NCI-H1436 (cell line): ENCODE measurements at regions not wholly inside any gene's neighbourhood (a gene's known extent, or its start where the extent isn't known, plus 50 kb on each side); places are given as distances from the start of the nearest gene placed in this dataset.
"Not testable (repeated sequence)": the region's sequence is repeated elsewhere in the genome, so short reads cannot be mapped to it uniquely, and the experiment has no call there.

Source experiments
- DNase-seq: peaks from one replicate; lab custom pipeline; 2025; lab: John Stamatoyannopoulos, UW

DNA sequence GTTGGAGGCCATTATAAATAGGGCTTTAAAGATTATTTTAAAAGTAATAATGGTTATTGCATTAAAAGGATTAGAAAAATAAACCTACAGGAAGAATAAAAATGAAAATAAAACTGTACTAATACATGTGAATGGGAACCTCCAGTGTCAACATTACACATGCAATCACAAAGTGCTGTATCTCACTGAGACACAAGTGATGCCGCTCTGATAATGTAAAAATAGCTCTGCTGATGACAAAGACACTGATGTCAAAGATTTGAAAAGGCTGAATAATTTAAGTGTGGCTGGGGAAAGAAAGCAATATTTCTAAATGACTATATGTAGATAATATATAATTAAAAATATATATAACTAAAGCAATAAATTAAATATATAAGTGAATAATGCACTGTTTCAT, 129.1 kb upstream of the RAP2B start:
- no peak for DNase-seq

DNA sequence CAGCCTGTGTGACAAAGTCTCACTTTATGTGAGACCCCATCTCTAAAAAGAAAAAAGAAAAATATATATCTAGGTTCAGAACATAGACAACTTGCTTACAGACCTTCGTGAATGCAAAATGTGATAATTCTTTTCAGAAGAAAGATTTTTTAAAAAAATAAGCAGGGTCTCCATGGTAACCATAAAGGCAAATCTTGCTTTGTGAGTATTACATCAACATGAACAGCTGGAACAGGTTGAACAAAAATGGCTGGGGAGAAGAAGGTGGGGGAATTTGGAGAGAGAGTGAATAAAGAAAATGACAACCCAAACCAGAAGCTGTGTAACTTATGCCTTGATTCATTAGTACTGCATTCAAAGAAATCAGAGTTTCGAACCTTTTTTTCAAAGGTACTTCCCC, 125.2 kb upstream of the RAP2B start:
- no peak for DNase-seq

- DNase-seq: no peak
Measured at GRCh38 chr3:153038367-153038766, 123.7 kb upstream of the RAP2B start.

- DNase-seq: no peak
Measured at GRCh38 chr3:153038779-153039178, 123.2 kb upstream of the RAP2B start.

DNA sequence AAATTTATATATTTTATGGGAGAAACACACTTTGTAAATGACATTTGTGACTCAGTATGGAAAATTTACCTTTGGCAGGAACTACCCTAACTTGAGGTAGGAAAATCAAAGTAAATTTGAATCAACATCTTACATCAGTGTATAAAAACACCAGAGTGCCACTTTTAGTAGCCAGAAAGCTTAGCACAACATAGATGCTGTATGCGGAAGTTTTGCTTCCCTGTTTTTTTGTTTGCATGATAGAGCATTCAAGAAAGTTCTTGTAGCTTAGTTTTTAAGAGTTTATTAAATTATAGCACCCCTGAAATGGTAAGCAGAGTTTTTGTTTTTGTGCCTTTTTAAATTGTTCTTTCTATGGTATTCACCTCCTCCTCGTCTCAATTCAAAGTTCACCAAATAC, 120.8 kb upstream of the RAP2B start:
- DNase-seq: no peak

- DNase-seq: no peak
Measured at GRCh38 chr3:153042088-153042487, 119.9 kb upstream of the RAP2B start.

GRCh38 chr3:153043729-153044328, 118.2 kb upstream of the RAP2B start:
- no peak for DNase-seq

- no peak for DNase-seq
Measured at GRCh38 chr3:153045150-153045549, 116.9 kb upstream of the RAP2B start.

DNA sequence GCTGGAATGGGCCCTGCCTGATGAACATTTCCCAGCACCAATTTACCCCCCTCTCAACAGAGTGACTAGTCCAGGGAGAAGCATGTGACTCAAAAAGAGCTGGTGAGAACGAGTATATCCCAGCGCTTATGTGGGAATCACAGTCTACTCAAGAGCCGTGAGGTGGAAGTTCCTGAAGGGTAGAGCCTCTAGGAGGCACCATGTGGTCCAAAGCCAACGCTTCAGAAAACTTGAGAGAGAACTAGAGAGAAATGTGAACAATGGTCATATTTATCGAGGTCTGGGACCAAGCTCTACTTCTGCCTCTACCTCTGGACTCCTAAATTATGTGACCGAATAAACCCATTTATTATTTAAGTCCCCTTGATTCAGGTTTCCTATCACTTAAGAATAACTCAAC, 111.0 kb upstream of the RAP2B start:
- DNase-seq: no peak

DNA sequence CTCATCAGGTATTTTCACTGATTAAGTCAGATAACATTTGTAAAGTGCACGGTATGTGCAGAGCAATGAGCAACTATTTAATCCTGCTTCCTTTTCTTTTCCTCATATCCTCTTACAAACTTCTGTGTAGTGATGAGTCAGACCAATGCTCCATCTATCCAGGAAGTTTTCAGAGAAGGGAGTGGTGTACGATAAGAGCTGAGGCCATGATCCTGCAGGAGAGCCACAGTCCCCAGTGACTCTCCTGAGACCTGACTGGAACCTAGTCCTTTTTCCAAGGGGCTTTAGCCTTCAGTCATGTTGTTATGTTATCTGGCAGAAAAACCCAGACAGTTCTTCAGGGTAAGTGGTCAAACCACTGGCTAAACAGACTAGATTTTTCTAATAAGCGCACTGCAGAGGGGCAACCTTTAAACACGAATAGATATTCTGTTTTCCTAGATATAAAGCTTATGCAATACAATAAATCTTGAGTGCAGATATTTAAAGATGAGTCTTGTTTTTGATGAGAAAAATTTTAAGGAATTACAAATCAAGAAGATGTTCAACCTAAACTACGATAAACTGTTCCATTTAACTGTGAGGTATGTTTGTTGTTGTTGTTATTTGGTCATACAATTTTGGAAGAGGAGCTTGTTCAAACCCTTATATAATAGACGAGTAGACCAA, 110.5 kb upstream of the RAP2B start:
- DNase-seq: no peak

GRCh38 chr3:153052096-153052460, 109.9 kb upstream of the RAP2B start:
- no peak for DNase-seq

DNA sequence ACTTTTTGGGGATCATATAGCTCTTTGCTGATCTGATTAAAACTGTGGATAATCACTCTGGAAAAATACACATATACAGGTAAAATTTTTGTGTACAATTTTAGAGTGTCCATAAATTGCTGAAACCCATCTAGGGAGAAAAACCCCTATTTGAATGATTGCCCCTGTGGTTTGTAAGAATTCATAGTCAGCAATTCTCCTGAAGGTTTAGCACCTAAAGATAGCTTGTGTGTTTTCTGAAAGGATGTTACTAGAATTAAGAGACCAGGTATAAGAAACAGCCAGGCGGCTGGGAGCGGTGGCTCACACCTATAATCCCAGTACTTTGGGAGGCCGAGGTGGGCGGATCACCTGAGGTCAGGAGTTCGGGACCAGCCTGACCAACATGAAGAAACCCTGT, 106.8 kb upstream of the RAP2B start:
- DNase-seq: no peak

DNA sequence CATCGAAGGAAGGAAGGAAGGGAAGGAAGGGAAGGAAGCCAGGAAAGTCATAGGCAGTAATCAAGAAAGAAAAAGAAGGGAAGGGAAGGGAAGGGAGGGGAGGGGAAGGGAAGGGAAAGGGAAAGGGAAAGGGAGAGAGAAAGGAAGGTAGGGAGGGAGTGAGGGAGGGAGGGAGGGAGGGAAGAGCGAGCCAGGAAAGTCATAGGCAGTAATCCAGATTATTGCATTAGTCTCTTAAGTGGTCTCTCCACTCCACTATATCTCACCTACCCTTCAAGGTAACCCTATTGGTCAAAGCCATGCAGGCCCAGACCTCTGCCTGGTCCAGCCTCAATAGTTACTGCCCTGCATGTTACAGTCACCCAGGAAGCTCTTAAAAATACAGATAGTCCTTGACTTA, 106.2 kb upstream of the RAP2B start:
- no peak for DNase-seq

- DNase-seq: not testable (repeated sequence)
Measured at GRCh38 chr3:153058031-153058688, 103.9 kb upstream of the RAP2B start.

GRCh38 chr3:153060346-153060745, 101.7 kb upstream of the RAP2B start:
- no peak for DNase-seq

DNA sequence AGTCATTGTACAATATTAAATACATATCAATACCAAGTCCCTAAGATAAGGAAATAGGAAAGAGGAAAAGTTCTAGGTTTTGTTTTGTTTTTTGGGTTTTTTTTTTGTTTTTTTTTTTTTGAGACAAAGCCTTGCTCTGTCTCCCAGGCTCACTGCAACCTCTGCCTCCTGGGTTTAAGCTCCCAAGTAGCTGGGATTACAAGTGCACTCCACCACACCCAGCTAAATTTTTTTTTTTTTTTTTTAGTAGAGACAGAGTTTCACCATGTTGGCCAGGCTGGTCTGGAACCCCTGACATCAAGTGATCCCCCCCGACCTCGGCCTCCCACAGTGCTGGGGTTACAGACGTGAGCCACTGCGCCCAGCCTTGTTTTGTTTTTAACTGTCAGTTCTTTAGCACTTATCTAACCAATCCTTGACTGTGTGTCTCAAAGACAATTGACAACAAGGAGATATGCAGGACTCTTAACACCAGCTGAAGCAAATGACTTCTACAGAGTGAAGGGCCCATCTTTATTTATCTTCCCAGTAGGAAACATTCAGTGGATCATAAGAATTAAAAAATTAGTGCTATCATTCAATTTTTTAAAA, 100.0 kb upstream of the RAP2B start:
- DNase-seq: no peak

DNA sequence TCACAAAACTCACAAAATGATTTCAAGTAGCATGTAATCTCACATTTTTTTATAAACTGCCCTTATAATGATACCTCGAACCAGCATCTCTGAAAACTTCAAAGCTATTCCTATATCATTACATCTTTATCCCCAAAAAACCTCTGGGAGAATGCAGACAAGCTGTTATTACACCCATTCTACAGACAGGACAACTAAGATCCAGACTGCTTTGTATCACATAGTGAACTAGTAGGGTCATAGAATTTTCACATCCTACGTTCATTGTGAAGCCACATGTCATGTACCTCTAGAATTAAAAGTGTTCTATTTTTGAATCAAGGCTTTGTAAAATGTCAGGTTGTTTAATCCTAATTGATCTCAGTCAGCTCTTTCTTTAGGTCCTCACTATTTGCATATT, 98.7 kb upstream of the RAP2B start:
- no peak for DNase-seq

GRCh38 chr3:153066983-153067382, 95.0 kb upstream of the RAP2B start:
- no peak for DNase-seq

DNA sequence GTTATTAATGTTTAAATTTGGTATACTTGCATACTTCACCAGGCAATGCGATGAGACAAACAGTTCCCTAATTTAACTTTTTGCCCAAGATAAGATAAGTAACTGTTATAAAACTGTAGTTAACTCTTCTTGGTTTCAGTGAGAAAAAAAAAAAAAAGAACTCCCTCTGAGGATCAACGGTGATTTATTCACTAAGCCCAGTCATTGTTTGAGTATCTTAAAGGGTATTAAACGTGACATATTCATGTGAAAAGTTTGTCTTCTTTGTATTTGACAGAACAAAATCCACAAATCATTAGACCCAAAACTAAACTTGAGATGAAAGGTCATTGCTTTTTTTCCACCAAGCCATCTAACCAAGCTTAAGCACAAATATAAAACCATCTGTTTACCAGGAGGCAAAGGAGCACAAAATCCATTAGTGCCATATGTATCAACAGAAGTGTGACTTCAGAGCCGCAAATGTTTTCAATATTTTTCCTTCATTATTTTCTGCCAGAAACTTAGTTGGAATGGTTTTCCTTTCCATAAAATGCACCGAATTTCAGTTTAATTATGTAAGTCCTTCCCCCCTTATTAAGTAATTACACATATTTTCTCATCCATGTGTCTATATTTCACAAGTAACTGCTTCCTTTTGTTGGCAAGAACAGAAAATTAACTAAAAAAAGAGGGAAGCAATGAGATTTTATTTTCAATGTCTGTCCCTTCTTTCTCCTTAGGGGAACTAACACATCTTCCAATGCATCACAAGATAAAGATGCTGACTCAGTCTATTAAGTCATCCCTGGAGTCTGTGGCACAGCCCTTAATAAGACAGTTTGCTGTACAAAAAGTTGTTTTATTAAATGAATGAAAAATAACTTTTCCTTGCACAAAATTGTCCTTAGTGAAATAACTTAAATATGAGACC, 92.2 kb upstream of the RAP2B start:
- no peak for DNase-seq

GRCh38 chr3:153070511-153070868, 91.5 kb upstream of the RAP2B start:
- DNase-seq: no peak

DNA sequence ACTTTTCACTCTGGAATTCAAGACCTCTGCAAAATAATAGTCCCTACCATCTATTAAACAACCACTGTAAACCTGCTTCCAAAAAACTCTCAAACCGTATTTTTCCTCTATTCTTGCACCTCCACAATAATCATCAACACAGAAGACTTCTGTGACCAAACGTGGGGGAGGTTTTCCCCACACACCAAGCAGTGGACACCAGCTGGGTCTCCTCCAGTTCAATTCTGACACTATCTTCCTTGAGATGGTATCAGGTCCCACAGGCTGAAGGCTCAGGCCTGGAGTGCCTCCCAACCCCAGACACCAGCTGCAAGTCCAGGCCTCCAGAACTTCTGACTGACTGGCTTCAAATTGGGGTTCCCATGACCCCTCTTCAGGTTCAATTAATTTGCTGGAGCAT, 89.6 kb upstream of the RAP2B start:
- no peak for DNase-seq

DNA sequence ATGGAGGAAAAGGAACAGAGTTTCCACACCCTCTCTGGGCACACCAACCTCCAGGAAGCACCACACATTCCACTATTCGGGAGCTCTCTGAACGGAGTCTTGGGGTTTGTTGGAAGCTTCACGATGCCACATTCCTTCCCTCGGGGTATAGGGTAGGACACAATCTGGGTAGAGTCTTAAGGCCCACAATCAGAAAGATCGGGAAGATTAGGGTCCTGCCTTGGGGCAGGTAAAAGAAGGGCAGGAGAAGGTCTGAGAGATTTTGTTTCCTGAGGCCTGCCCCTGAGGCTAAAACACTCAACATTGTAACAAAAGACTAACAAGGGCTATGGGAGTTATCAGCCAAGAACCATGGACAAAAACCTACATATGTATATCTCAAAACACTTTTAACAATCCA, 89.2 kb upstream of the RAP2B start:
- no peak for DNase-seq
